Omental fat pad (tissue), 3 donors: ENCODE measurements at regions not wholly inside any gene's neighbourhood (a gene's known extent, or its start where the extent isn't known, plus 50 kb on each side); places are given as distances from the start of the nearest gene placed in this dataset.

ENCODE experiments used
- ATAC-seq: fragments of 150-250 bp; one replicate; pipeline ENCODE4 v1.9.1; 2016; ENCODE audit warnings: mild to moderate bottlenecking, moderate library complexity; ENCODE audit not compliant: low FRiP score
- DNase-seq: peaks from one replicate; pipeline ENCODE4 v3.0.0-alpha.2; 2019; ENCODE audit warnings: low spot score
- CTCF ChIP-seq, 3 donors: fragments of 450-650 bp; IDR thresholded peaks; one replicate each; pipeline ENCODE4 v1.5.1; 2016 to 2017; ENCODE audit warnings: antibody characterized with exemption in 3 of 3, mild to moderate bottlenecking in 3 of 3, moderate library complexity in 2 of 3

GRCh38 chr11:91199866-91200265 lies 977.0 kb upstream of the CHORDC1 start:
- DNase-seq (no peak), ATAC-seq (no peak)
- no peak for TF ChIP-seq CTCF (IDR thresholded peaks at IDR 0.05)

- ATAC-seq (no peak), DNase-seq (no peak)
- no peak for TF ChIP-seq CTCF (IDR thresholded peaks at IDR 0.05)
Measured at GRCh38 chr11:91194546-91194945, 971.7 kb upstream of the CHORDC1 start.

- no peak for TF ChIP-seq CTCF (IDR thresholded peaks at IDR 0.05)
- ATAC-seq (no peak), DNase-seq (no peak)
Measured at GRCh38 chr11:91188484-91188883, 965.6 kb upstream of the CHORDC1 start.

GRCh38 chr11:91187314-91187713 lies 964.5 kb upstream of the CHORDC1 start:
- ATAC-seq (no peak), DNase-seq (no peak)
- TF ChIP-seq CTCF (IDR thresholded peaks at IDR 0.05), result no peak

GRCh38 chr11:91178366-91178765 lies 955.5 kb upstream of the CHORDC1 start:
- DNase-seq (no peak), ATAC-seq (no peak)
- TF ChIP-seq CTCF (IDR thresholded peaks at IDR 0.05), result no peak

- no peak for TF ChIP-seq CTCF (IDR thresholded peaks at IDR 0.05)
Measured at GRCh38 chr11:91174734-91175133, 951.9 kb upstream of the CHORDC1 start.

GRCh38 chr11:91174193-91174592 lies 951.3 kb upstream of the CHORDC1 start:
- DNase-seq, result no peak
- ATAC-seq, result no peak
- no peak for TF ChIP-seq CTCF (IDR thresholded peaks at IDR 0.05)

More at GRCh38 chr11:91174734-91175133, 951.9 kb upstream of the CHORDC1 start:
- DNase-seq (no peak), ATAC-seq (no peak)
